ENCODE measurements at regions not wholly inside any gene's neighbourhood (a gene's known extent, or its start where the extent isn't known, plus 50 kb on each side); places are given as distances from the start of the nearest gene placed in this dataset.

DNA sequence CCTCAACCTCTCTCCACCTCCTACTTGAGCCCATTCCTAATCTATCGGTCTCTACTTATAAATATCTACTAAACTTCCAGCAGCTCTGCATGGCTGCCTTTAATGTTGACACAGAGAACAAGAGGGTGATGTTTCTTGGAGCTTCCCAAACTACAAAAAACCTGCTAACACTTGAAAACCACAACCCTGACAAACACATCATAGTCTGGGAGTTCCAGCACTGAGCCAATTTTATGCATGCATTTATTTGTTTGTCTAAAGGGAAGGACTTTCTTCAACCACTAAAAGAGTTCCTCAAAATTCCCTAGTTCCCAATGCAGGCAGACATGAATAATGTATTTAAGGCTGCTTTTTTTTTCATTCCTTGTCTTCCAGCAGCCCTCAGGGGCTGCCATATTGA is 331.8 kb upstream of the XYLT1 start:
- TF ChIP-seq, protein P1, sequence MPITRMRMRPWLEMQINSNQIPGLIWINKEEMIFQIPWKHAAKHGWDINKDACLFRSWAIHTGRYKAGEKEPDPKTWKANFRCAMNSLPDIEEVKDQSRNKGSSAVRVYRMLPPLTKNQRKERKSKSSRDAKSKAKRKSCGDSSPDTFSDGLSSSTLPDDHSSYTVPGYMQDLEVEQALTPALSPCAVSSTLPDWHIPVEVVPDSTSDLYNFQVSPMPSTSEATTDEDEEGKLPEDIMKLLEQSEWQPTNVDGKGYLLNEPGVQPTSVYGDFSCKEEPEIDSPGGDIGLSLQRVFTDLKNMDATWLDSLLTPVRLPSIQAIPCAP (CRISPR knock-in tag; IDR thresholded peaks at IDR 0.05), result no peak
- TF ChIP-seq, protein P2, sequence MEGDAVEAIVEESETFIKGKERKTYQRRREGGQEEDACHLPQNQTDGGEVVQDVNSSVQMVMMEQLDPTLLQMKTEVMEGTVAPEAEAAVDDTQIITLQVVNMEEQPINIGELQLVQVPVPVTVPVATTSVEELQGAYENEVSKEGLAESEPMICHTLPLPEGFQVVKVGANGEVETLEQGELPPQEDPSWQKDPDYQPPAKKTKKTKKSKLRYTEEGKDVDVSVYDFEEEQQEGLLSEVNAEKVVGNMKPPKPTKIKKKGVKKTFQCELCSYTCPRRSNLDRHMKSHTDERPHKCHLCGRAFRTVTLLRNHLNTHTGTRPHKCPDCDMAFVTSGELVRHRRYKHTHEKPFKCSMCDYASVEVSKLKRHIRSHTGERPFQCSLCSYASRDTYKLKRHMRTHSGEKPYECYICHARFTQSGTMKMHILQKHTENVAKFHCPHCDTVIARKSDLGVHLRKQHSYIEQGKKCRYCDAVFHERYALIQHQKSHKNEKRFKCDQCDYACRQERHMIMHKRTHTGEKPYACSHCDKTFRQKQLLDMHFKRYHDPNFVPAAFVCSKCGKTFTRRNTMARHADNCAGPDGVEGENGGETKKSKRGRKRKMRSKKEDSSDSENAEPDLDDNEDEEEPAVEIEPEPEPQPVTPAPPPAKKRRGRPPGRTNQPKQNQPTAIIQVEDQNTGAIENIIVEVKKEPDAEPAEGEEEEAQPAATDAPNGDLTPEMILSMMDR (IDR thresholded peaks at IDR 0.05), result no peak

Data from WTC11 (cell line).